HepG2 (cell line): ENCODE measurements at regions not wholly inside any gene's neighbourhood (a gene's known extent, or its start where the extent isn't known, plus 50 kb on each side); places are given as distances from the start of the nearest gene placed in this dataset.

ENCODE experiments used
- BCL3 ChIP-seq: sonication (generic); formaldehyde crosslinking; IDR thresholded peaks from 2 replicates; pipeline ENCODE4 v1.5.1; 2020; ENCODE audit warnings: mild to moderate bottlenecking, missing genetic modification reagents, moderate library complexity
- CHCHD3 ChIP-seq: sonication (generic); formaldehyde crosslinking; IDR thresholded peaks from 2 replicates; pipeline ENCODE4 v1.8.0; 2022; ENCODE audit warnings: mild to moderate bottlenecking, missing genetic modification reagents, moderate library complexity
- FOXO4 ChIP-seq: sonication (generic); formaldehyde crosslinking; conservative IDR thresholded peaks from 2 replicates; pipeline ENCODE4 v1.8.1; 2023; ENCODE audit warnings: missing genetic modification reagents
- HOXD1 ChIP-seq: sonication (generic); formaldehyde crosslinking; IDR thresholded peaks from 2 replicates; pipeline ENCODE4 v1.5.0; 2020; ENCODE audit warnings: missing genetic modification reagents
- JUND ChIP-seq: sonication (generic); formaldehyde crosslinking; IDR thresholded peaks from 2 replicates; pipeline ENCODE4 v1.8.0; 2022; ENCODE audit warnings: mild to moderate bottlenecking, missing genetic modification reagents
- KDM1A ChIP-seq: IDR thresholded peaks from 2 replicates; pipeline ENCODE4 v1.6.1; 2016; ENCODE audit warnings: missing compliant biosample characterization
- KDM4B ChIP-seq: sonication (generic); formaldehyde crosslinking; IDR thresholded peaks from 2 replicates; pipeline ENCODE4 v1.4.0; 2020; ENCODE audit warnings: missing genetic modification reagents
- KLF11 ChIP-seq: IDR thresholded peaks from 2 replicates; pipeline ENCODE4 v1.6.1; 2016; ENCODE audit warnings: missing compliant biosample characterization
- MATR3 ChIP-seq: sonication (generic); formaldehyde crosslinking; IDR thresholded peaks from 2 replicates; pipeline ENCODE4 v1.4.0; 2020; ENCODE audit warnings: missing genetic modification reagents
- MIER2 ChIP-seq: IDR thresholded peaks from 2 replicates; pipeline ENCODE4 v1.6.1; 2016; ENCODE audit warnings: missing biosample characterization, missing genetic modification reagents
- PBX3 ChIP-seq: sonication (generic); formaldehyde crosslinking; IDR thresholded peaks from 2 replicates; pipeline ENCODE4 v1.8.1; 2023; ENCODE audit warnings: missing genetic modification reagents, inconsistent platforms, borderline replicate concordance
- PHF20 ChIP-seq: sonication (generic); formaldehyde crosslinking; IDR thresholded peaks from 2 replicates; pipeline ENCODE4 v1.5.0; 2020; ENCODE audit warnings: mild to moderate bottlenecking, missing genetic modification reagents
- SMARCC2 ChIP-seq: fragments of 450-650 bp; IDR thresholded peaks from 2 replicates; pipeline ENCODE4 v1.6.1; 2017; ENCODE audit warnings: antibody characterized with exemption, mild to moderate bottlenecking
- TBL1XR1 ChIP-seq: fragments of 150-350 bp; IDR thresholded peaks from 2 replicates; pipeline ENCODE4 v1.6.1; 2014; ENCODE audit warnings: borderline replicate concordance, low read length; ENCODE audit not compliant: partially characterized antibody
- TMF1 ChIP-seq: sonication (generic); formaldehyde crosslinking; IDR thresholded peaks from 2 replicates; pipeline ENCODE4 v1.8.1; 2022; ENCODE audit warnings: low read depth, missing genetic modification reagents
- ZBTB25 ChIP-seq: IDR thresholded peaks from 2 replicates; pipeline ENCODE4 v1.6.1; 2018; ENCODE audit warnings: missing genetic modification reagents
- ZNF121 ChIP-seq: sonication (generic); formaldehyde crosslinking; IDR thresholded peaks from 2 replicates; pipeline ENCODE4 v1.5.0; 2020; ENCODE audit warnings: mild to moderate bottlenecking, missing genetic modification reagents
- ZNF136 ChIP-seq: sonication (generic); formaldehyde crosslinking; IDR thresholded peaks from 2 replicates; pipeline ENCODE4 v1.8.1; 2022; ENCODE audit warnings: low read depth, mild to moderate bottlenecking, moderate library complexity, missing genetic modification reagents
- ZNF430 ChIP-seq: sonication (generic); formaldehyde crosslinking; IDR thresholded peaks from 2 replicates; pipeline ENCODE4 v1.9.0; 2021; ENCODE audit warnings: mild to moderate bottlenecking, missing genetic modification reagents
- ZNF468 ChIP-seq: sonication (generic); formaldehyde crosslinking; IDR thresholded peaks from 2 replicates; pipeline ENCODE4 v1.8.0; 2022; ENCODE audit warnings: mild to moderate bottlenecking, moderate library complexity, missing genetic modification reagents
- ZNF737 ChIP-seq: sonication (generic); formaldehyde crosslinking; IDR thresholded peaks from 2 replicates; pipeline ENCODE4 v1.5.0; 2020; ENCODE audit warnings: missing genetic modification reagents, mild to moderate bottlenecking, borderline replicate concordance
- ZSCAN31 ChIP-seq: sonication (generic); formaldehyde crosslinking; IDR thresholded peaks from 2 replicates; pipeline ENCODE4 v1.5.0; 2020; ENCODE audit warnings: low read depth, mild to moderate bottlenecking, missing genetic modification reagents

DNA sequence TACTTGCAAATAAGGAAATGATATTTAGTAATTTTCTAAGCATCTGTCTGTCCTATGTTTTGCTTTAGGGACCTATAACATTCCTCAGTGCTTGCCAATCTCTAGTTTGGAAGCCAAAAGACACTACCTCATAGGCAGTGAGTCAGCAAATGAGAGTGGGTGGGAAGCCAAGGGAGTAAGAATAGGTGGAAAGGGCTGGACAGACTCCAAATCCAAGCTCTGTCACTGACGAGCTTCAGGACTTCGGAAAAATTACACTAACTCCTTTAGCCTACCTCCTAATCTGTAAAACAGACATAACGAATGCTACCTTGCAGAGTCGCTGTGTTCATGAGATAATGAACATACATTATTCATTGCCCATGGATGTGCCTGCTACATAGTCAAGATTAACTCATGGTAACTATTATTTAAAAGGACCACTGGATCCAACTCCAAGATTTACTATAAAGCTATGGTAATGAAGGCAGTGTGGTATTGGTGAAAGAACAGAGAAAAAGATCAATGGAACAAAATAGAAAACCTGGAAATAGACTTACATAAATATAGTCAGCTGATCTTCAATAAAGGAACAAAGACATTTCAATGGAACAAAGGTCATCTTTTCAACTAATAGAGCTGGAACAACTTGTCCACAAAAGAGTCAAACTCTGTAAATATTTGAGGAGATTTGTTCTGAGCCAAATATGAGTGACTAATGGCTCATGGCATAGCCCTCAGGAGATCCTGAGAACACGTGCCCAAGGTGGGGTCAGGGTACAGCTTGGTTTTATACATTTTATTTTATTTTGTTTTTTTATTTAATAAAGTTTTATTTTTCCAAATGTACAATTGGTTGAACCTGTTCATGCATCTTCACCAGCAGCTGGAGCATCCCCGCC, 64.1 kb downstream of the FAM50B start (continued):
- TF ChIP-seq PBX3 (CRISPR knock-in tag) (no peak), MATR3 (CRISPR knock-in tag) (no peak), KDM4B (no peak), TMF1 (CRISPR knock-in tag) (no peak), HOXD1 (peak; percentile 85; the same call in 1 of the 2 replicates), KLF11 (CRISPR knock-in tag) (no peak; the same call in 1 of the 2 replicates), PHF20 (CRISPR knock-in tag) (no peak), SMARCC2 (no peak), FOXO4 (0 out of 2 replicates have a peak, but pooled peaks have one; percentile 5), BCL3 (CRISPR knock-in tag) (no peak), ZNF737 (CRISPR knock-in tag) (no peak), ZSCAN31 (CRISPR knock-in tag) (0 out of 2 replicates have a peak, but pooled peaks have one; percentile 29), MIER2 (CRISPR knock-in tag) (0 out of 2 replicates have a peak, but pooled peaks have one; percentile 12), ZBTB25 (CRISPR knock-in tag) (no peak; the same call in none of the 2 replicates), ZNF430 (CRISPR knock-in tag) (0 out of 2 replicates have a peak, but pooled peaks have one; percentile 32), JUND (CRISPR knock-in tag) (0 out of 2 replicates have a peak, but pooled peaks have one; percentile 34), ZNF136 (CRISPR knock-in tag) (peak; percentile 56; the same call in 1 of the 2 replicates), KDM1A (CRISPR knock-in tag) (no peak), TBL1XR1 (peak; percentile 79), CHCHD3 (CRISPR knock-in tag) (no peak), ZNF121 (no peak), ZNF468 (no peak)
